Heart left ventricle (tissue), 16 donors: ENCODE measurements at regions not wholly inside any gene's neighbourhood (a gene's known extent, or its start where the extent isn't known, plus 50 kb on each side); places are given as distances from the start of the nearest gene placed in this dataset.

ENCODE experiments used
- ATAC-seq, 4 donors: fragments of 200-7000 bp; cut with Tn5 transposase; one replicate each; pipeline ENCODE4 v1.9.1; 2020 to 2022; ENCODE audit warnings: moderate library complexity in 4 of 4, mild to moderate bottlenecking in 3 of 4, moderate number of reproducible peaks in 1 of 4
- DNase-seq, 5 donors: peaks; one replicate each; pipeline ENCODE4 v3.0.0-alpha.2; 2020
- H3K27ac ChIP-seq, 12 donors: fragments of 200-600 bp; sonication (generic) in 4 of 12; one replicate each; pipeline versions ENCODE4 v1.5.0 to v1.8.0; 2016 to 2022; ENCODE audit warnings: mild to moderate bottlenecking in 2 of 12
- H3K27me3 ChIP-seq, 9 donors: fragments of 200-600 bp; sonication (generic) in 2 of 9; one replicate each; pipeline versions ENCODE4 v1.5.1 to v1.8.0; 2016 to 2022; ENCODE audit warnings: mild to moderate bottlenecking in 3 of 9
- H3K36me3 ChIP-seq, 9 donors: fragments of 200-600 bp; sonication (generic) in 2 of 9; one replicate each; pipeline versions ENCODE4 v1.5.0 to v1.8.0; 2018 to 2022; ENCODE audit warnings: mild to moderate bottlenecking in 2 of 9
- H3K4me1 ChIP-seq, 12 donors: fragments of 200-600 bp; sonication (generic) in 4 of 12; one replicate each; pipeline versions ENCODE4 v1.5.0 to v1.8.0; 2016 to 2022; ENCODE audit warnings: mild to moderate bottlenecking in 3 of 12
- H3K4me3 ChIP-seq, 12 donors: fragments of 200-600 bp; sonication (generic) in 4 of 12; one replicate each; pipeline versions ENCODE4 v1.5.0 to v1.8.0; 2017 to 2022; ENCODE audit warnings: mild to moderate bottlenecking in 9 of 12, moderate library complexity in 4 of 12
- H3K9me3 ChIP-seq, 12 donors: fragments of 200-600 bp; sonication (generic) in 4 of 12; one replicate each; pipeline versions ENCODE4 v1.5.0 to v1.8.0; 2016 to 2022; ENCODE audit warnings: mild to moderate bottlenecking in 1 of 12
- CTCF ChIP-seq, 12 donors: fragments of 200-600 bp; sonication (generic) in 4 of 12; IDR thresholded peaks; one replicate each; pipeline versions ENCODE4 v1.5.0 to v1.8.0; 2018 to 2022; ENCODE audit warnings: antibody characterized with exemption in 12 of 12, mild to moderate bottlenecking in 5 of 12
- POLR2A ChIP-seq, 2 donors: fragments of 450-650 bp; IDR thresholded peaks; one replicate each; pipeline ENCODE4 v1.6.1; 2017; ENCODE audit warnings: antibody characterized with exemption in 2 of 2, mild to moderate bottlenecking in 2 of 2, moderate library complexity in 2 of 2
- WGBS, 4 donors: extraction: QIAGEN DNeasy Blood & Tissue Kit in 2 of 4; methylation state at CpG; one replicate each; pipeline versions ENCODE4 v1.1.5 to v1.1.7; 2013 to 2018; 5-methylcytosine and 5-hydroxymethylcytosine counted together
- intact Hi-C, 10 donors: fragments of 100-400 bp; cut with DNase I; formaldehyde crosslinking; loops; one replicate each; pipeline versions ENCODE4 v1.11.1 to v1.14.2; 2022
- donor health status: ischemic (EF 13 %, LVEDD 7.1; RV severe dilation, severe dysfunction).
- donor health status: healthy with polysubstance abuse.
- donor health status: DM: no; HTN: yes; CAD: no.
- donor health status: DM: no; HTN: no; CAD: no.
- donor health status: ischemic (EF 25% LVEDD 6.9; RV normal size, moderate dysfunction).
- donor health status: ischemic (EF 25% LVEDD 5.7; RV mildly dilated, moderate dysfunction).
- donor health status: healthy.
- donor health status: DM: yes; HTN: yes; CAD: no.
- donor health status: ischemic (EF 35%, LVEDD 5.7; RV mildly dilated, moderate dysfunction).
- donor health status: nonischemic (EF 11% LVEDD 7.7; RV severe dilation, severe dysfunction).
- donor health status: DM: yes; HTN: yes; CAD: no.
- donor health status: PGD.
- donor health status: ischemic (EF 29% LVEDD 5.4; RV normal size, mild dysfunction).
- donor health status: nonischemic (EF 23%, LVEDD 6.1; RV moderate dilation, normal function).

- H3K27me3 ChIP-seq, result no peaks in the 10 kb centered on the region
- intact Hi-C loops, result no loop called here
- WGBS, 4 donors, result 61 to 91% (median 80%) methylated on average over 3 of the region's 3 CpGs
- DNase-seq, result no peak
- no peak for TF ChIP-seq POLR2A (IDR thresholded peaks at IDR 0.05)
- TF ChIP-seq CTCF (IDR thresholded peaks at IDR 0.05), result no peak
- H3K9me3 ChIP-seq, result peaks cover 0 to 4% (median 0%) of the 10 kb centered on the region in 12 donors
- H3K4me1 ChIP-seq, result peaks cover 0 to 10% (median 0%) of the 10 kb centered on the region in 12 donors
- no peak overlapping the region for H3K4me3 ChIP-seq
- ATAC-seq, result peak in 2 of 4 donors; percentile 45 to 66
- peak overlapping the region in 4 of 12 donors; percentile 16 to 47 (median 41) for H3K27ac ChIP-seq
- peaks cover 0 to 24% (median 4%) of the 10 kb centered on the region in 9 donors for H3K36me3 ChIP-seq
Measured at GRCh38 chr17:63378411-63379375, 67.4 kb downstream of the CYB561 start.

- H3K27me3 ChIP-seq, result no peaks in the 10 kb centered on the region
Measured at GRCh38 chr17:63379636-63380035, 66.5 kb downstream of the CYB561 start.

GRCh38 chr17:63381101-63381729 is 64.9 kb downstream of the CYB561 start:
- no peak overlapping the region for H3K27ac ChIP-seq
- H3K4me1 ChIP-seq, result peaks cover 0 to 10% (median 0%) of the 10 kb centered on the region in 12 donors
- intact Hi-C loops, result no loop called here
- H3K36me3 ChIP-seq, result peaks cover 0 to 24% (median 4%) of the 10 kb centered on the region in 9 donors
- DNase-seq (no peak), ATAC-seq (no peak)
- no peaks in the 10 kb centered on the region for H3K27me3 ChIP-seq
- peaks cover 0 to 4% (median 0%) of the 10 kb centered on the region in 12 donors for H3K9me3 ChIP-seq
- no peak overlapping the region for H3K4me3 ChIP-seq
- TF ChIP-seq POLR2A (IDR thresholded peaks at IDR 0.05), result no peak
- no peak for TF ChIP-seq CTCF (IDR thresholded peaks at IDR 0.05)
- WGBS, 4 donors, result 64 to 78% (median 68%) methylated on average over 4 of the region's 4 CpGs

More at GRCh38 chr17:63379636-63380035, 66.5 kb downstream of the CYB561 start:
- Histone ChIP-seq H3K9me3 (peaks cover 0 to 4% (median 0%) of the 10 kb centered on the region in 12 donors), H3K4me1 (peaks cover 0 to 10% (median 0%) of the 10 kb centered on the region in 12 donors), H3K4me3 (no peak overlapping the region), H3K36me3 (peaks cover 0 to 24% (median 4%) of the 10 kb centered on the region in 9 donors), H3K27ac (no peak overlapping the region)
- 77 to 98% (median 86%) methylated on average over 5 of the region's 5 CpGs for WGBS, 4 donors
- no peak for DNase-seq
- ATAC-seq, result no peak
- intact Hi-C loops, result no loop called here
- no peak for TF ChIP-seq POLR2A (IDR thresholded peaks at IDR 0.05)
- TF ChIP-seq CTCF (IDR thresholded peaks at IDR 0.05), result no peak

GRCh38 chr17:63382136-63382535 is 64.0 kb downstream of the CYB561 start:
- WGBS, 4 donors, result 96 to 97% (median 96%) methylated on average over 2 of the region's 2 CpGs
- no peak for DNase-seq

More at GRCh38 chr17:63382136-63382535, 64.0 kb downstream of the CYB561 start:
- Histone ChIP-seq H3K36me3 (peaks cover 0 to 24% (median 4%) of the 10 kb centered on the region in 9 donors), H3K4me3 (no peak overlapping the region), H3K27ac (no peak overlapping the region), H3K27me3 (no peaks in the 10 kb centered on the region), H3K4me1 (peaks cover 0 to 10% (median 0%) of the 10 kb centered on the region in 12 donors), H3K9me3 (no peaks in the 10 kb centered on the region)
- intact Hi-C loops, result no loop called here
- ATAC-seq, result no peak
- no peak for TF ChIP-seq CTCF (IDR thresholded peaks at IDR 0.05)
- TF ChIP-seq POLR2A (IDR thresholded peaks at IDR 0.05), result no peak
